SH-SY5Y (cell line): ENCODE measurements at regions not wholly inside any gene's neighbourhood (a gene's known extent, or its start where the extent isn't known, plus 50 kb on each side); places are given as distances from the start of the nearest gene placed in this dataset.

Experiments used
- GATA2 ChIP-seq: IDR thresholded peaks from 2 replicates; pipeline ENCODE4 v1.6.1; 2011; ENCODE audit warnings: mild to moderate bottlenecking, low read depth, low read length
- GATA3 ChIP-seq: IDR thresholded peaks from 2 replicates; pipeline ENCODE4 v1.6.1; 2011; ENCODE audit warnings: low read depth, mild to moderate bottlenecking, low read length, moderate library complexity

GRCh38 chr21:16073586-16073985, 343.8 kb downstream of the USP25 start:
- TF ChIP-seq GATA3 (no peak), GATA2 (no peak)
